ENCODE measurements at regions not wholly inside any gene's neighbourhood (a gene's known extent, or its start where the extent isn't known, plus 50 kb on each side); places are given as distances from the start of the nearest gene placed in this dataset.

DNA sequence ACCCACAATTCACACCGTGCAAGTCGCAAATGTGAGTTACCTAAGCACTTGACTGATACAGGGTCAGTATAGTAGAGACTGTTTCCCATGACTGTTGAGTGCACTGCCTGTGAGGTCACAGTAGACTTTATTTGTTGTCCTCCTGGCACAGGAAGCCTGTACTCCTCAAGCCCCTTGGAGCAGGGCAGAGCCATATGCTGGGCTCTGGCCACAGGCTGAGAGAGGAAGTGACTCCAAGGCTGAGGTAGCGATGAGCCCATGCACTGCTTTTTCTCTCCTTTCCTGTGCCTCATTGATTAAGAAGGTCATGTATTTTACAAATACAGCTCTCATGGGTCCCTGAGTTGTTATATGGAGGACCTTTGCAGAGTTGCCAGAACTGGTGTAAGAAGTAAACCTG lies 287.7 kb downstream of the SRBD1 start:
- TF ChIP-seq, protein P1, sequence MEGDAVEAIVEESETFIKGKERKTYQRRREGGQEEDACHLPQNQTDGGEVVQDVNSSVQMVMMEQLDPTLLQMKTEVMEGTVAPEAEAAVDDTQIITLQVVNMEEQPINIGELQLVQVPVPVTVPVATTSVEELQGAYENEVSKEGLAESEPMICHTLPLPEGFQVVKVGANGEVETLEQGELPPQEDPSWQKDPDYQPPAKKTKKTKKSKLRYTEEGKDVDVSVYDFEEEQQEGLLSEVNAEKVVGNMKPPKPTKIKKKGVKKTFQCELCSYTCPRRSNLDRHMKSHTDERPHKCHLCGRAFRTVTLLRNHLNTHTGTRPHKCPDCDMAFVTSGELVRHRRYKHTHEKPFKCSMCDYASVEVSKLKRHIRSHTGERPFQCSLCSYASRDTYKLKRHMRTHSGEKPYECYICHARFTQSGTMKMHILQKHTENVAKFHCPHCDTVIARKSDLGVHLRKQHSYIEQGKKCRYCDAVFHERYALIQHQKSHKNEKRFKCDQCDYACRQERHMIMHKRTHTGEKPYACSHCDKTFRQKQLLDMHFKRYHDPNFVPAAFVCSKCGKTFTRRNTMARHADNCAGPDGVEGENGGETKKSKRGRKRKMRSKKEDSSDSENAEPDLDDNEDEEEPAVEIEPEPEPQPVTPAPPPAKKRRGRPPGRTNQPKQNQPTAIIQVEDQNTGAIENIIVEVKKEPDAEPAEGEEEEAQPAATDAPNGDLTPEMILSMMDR (IDR thresholded peaks at IDR 0.05) = no peak
- no peak for TF ChIP-seq POLR2A (IDR thresholded peaks at IDR 0.05)
